Stomach (tissue), 8 donors: ENCODE measurements at regions not wholly inside any gene's neighbourhood (a gene's known extent, or its start where the extent isn't known, plus 50 kb on each side); places are given as distances from the start of the nearest gene placed in this dataset.
"Not testable (repeated sequence)": the region's sequence is repeated elsewhere in the genome, so short reads cannot be mapped to it uniquely, and the experiment has no call there.

ENCODE experiments used
- DNase-seq, 2 donors: peaks; one replicate each; pipeline versions ENCODE4 v3.0.0 to v3.0.0-alpha.2; 2013 to 2019
- H3K27ac ChIP-seq, 5 donors: fragments of 200-600 bp in 4 of 5; sonication (generic) in 4 of 5; one replicate each; pipeline ENCODE4 v1.5.1; 2013 to 2019; ENCODE audit warnings: mild to moderate bottlenecking in 1 of 5, moderate library complexity in 1 of 5
- H3K27me3 ChIP-seq, 3 donors: fragments of 200-600 bp; sonication (generic); one replicate each; pipeline ENCODE4 v1.5.1; 2017 to 2019; ENCODE audit warnings: mixed run types in 1 of 3
- H3K36me3 ChIP-seq, 4 donors: fragments of 200-600 bp; sonication (generic); 1 replicate in 3 of 4; 2 replicates in 1 of 4; pipeline ENCODE4 v1.5.1; 2016 to 2019
- H3K4me1 ChIP-seq, 4 donors: fragments of 200-600 bp; sonication (generic); one replicate each; pipeline ENCODE4 v1.5.1; 2016 to 2019
- H3K4me3 ChIP-seq, 4 donors: fragments of 200-600 bp; sonication (generic) in 3 of 4; one replicate each; pipeline ENCODE4 v1.5.1; 2016 to 2019; ENCODE audit warnings: mild to moderate bottlenecking in 1 of 4
- H3K9me3 ChIP-seq, 4 donors: fragments of 200-600 bp; sonication (generic); one replicate each; pipeline ENCODE4 v1.5.1; 2016 to 2019
- CTCF ChIP-seq, 7 experiments: fragments of 450-650 bp in 4 of 7; fragments of 200-600 bp in 3 of 7; sonication (generic) in 3 of 7; IDR thresholded peaks; one replicate each; pipeline ENCODE4 v1.5.1; 2016 to 2019; ENCODE audit warnings: antibody characterized with exemption in 7 of 7, control low read depth in 2 of 7, mild to moderate bottlenecking in 1 of 7
- EP300 ChIP-seq: sonication (generic); formaldehyde crosslinking; IDR thresholded peaks from one replicate; pipeline ENCODE4 v1.6.1; 2017; ENCODE audit warnings: antibody characterized with exemption
- POLR2A ChIP-seq, 4 donors: fragments of 450-650 bp; IDR thresholded peaks; one replicate each; pipeline ENCODE4 v1.6.1; 2016; ENCODE audit warnings: antibody characterized with exemption in 4 of 4, control low read depth in 2 of 4, mild to moderate bottlenecking in 1 of 4, moderate library complexity in 1 of 4
- POLR2AphosphoS5 ChIP-seq, 3 donors: sonication (generic); formaldehyde crosslinking; IDR thresholded peaks; one replicate each; pipeline ENCODE4 v1.6.1; 2016; ENCODE audit warnings: antibody characterized with exemption in 3 of 3
- WGBS, 5 donors: extraction: QIAGEN DNeasy Blood & Tissue Kit in 3 of 5; methylation state at CpG; one replicate each; pipeline versions ENCODE4 v1.1.5 to v1.1.7; 2013 to 2018; 5-methylcytosine and 5-hydroxymethylcytosine counted together
- intact Hi-C: fragments of 100-400 bp; cut with DNase I; formaldehyde crosslinking; loops from one replicate; pipeline ENCODE4 v1.15.1; 2023; ENCODE audit warnings: low total_unique reads
- donor health status: healthy with polysubstance abuse.
- donor health status: Bipolar disorder and iron deficiency.
- donor health status: healthy.

GRCh38 chr14:83085136-83085535 lies 1551.5 kb upstream of the SEL1L start:
- DNase-seq: no peak
- 45 to 64% (median 48%) methylated on average over 4 of the region's 4 CpGs for WGBS, 5 donors
- no peak overlapping the region for H3K4me3 ChIP-seq
- no peak overlapping the region for H3K27ac ChIP-seq
- H3K27me3 ChIP-seq: no peaks in the 10 kb centered on the region
- H3K36me3 ChIP-seq: no peaks in the 10 kb centered on the region
- TF ChIP-seq POLR2A (IDR thresholded peaks at IDR 0.05) (no peak), EP300 (no peak), POLR2AphosphoS5 (IDR thresholded peaks at IDR 0.05) (no peak), CTCF (IDR thresholded peaks at IDR 0.05) (no peak)
- no peaks in the 10 kb centered on the region for H3K9me3 ChIP-seq
- intact Hi-C loops: no loop called here
- no peaks in the 10 kb centered on the region for H3K4me1 ChIP-seq

GRCh38 chr14:83085725-83086124 lies 1552.1 kb upstream of the SEL1L start:
- TF ChIP-seq CTCF (IDR thresholded peaks at IDR 0.05) (no peak), POLR2A (IDR thresholded peaks at IDR 0.05) (no peak), EP300 (no peak), POLR2AphosphoS5 (IDR thresholded peaks at IDR 0.05) (no peak)
- no peaks in the 10 kb centered on the region for H3K27me3 ChIP-seq
- H3K4me3 ChIP-seq: no peak overlapping the region

GRCh38 chr14:83091991-83092956 lies 1558.6 kb upstream of the SEL1L start:
- H3K27ac ChIP-seq, H3K4me1 ChIP-seq, H3K4me3 ChIP-seq, H3K9me3 ChIP-seq, intact Hi-C loops, H3K36me3 ChIP-seq: not testable (repeated sequence)
- WGBS, 5 donors: 44 to 61% (median 49%) methylated on average over 34 to 45 of the region's 47 CpGs
- DNase-seq: peak in 1 of 2 donors; percentile 4
- H3K27me3 ChIP-seq: peaks cover 0 to 11% (median 0%) of the 10 kb centered on the region in 3 donors

More at GRCh38 chr14:83085725-83086124, 1552.1 kb upstream of the SEL1L start:
- Histone ChIP-seq H3K4me1 (no peaks in the 10 kb centered on the region), H3K36me3 (no peaks in the 10 kb centered on the region), H3K27ac (no peak overlapping the region), H3K9me3 (no peaks in the 10 kb centered on the region)
- WGBS, 5 donors: 24 to 52% (median 31%) methylated on average over 1 of the region's 1 CpG
- intact Hi-C loops: no loop called here
- no peak for DNase-seq

GRCh38 chr14:83096092-83096491 lies 1562.4 kb upstream of the SEL1L start:
- peaks cover 0 to 3% (median 0%) of the 10 kb centered on the region in 4 donors for H3K9me3 ChIP-seq
- TF ChIP-seq CTCF (IDR thresholded peaks at IDR 0.05) (no peak), POLR2AphosphoS5 (IDR thresholded peaks at IDR 0.05) (no peak), POLR2A (IDR thresholded peaks at IDR 0.05) (no peak), EP300 (no peak)
- 61 to 83% (median 71%) methylated on average over 1 of the region's 1 CpG for WGBS, 5 donors

GRCh38 chr14:83101846-83102245 lies 1568.2 kb upstream of the SEL1L start:
- no peak overlapping the region for H3K4me3 ChIP-seq
- H3K36me3 ChIP-seq: no peaks in the 10 kb centered on the region
- H3K27me3 ChIP-seq: no peaks in the 10 kb centered on the region
- 42 to 70% (median 61%) methylated on average over 1 of the region's 1 CpG for WGBS, 5 donors
- intact Hi-C loops: no loop called here
- DNase-seq: no peak
- no peak overlapping the region for H3K27ac ChIP-seq
- no peaks in the 10 kb centered on the region for H3K4me1 ChIP-seq
- TF ChIP-seq POLR2AphosphoS5 (IDR thresholded peaks at IDR 0.05) (no peak), CTCF (IDR thresholded peaks at IDR 0.05) (no peak), EP300 (no peak), POLR2A (IDR thresholded peaks at IDR 0.05) (no peak)
- H3K9me3 ChIP-seq: peaks cover 0 to 3% (median 0%) of the 10 kb centered on the region in 4 donors

More at GRCh38 chr14:83096092-83096491, 1562.4 kb upstream of the SEL1L start:
- intact Hi-C loops: no loop called here
- Histone ChIP-seq H3K4me3 (no peak overlapping the region), H3K4me1 (no peaks in the 10 kb centered on the region), H3K27me3 (peaks cover 0 to 11% (median 0%) of the 10 kb centered on the region in 3 donors), H3K27ac (no peak overlapping the region), H3K36me3 (no peaks in the 10 kb centered on the region)
- no peak for DNase-seq
